ENCODE measurements at regions not wholly inside any gene's neighbourhood (a gene's known extent, or its start where the extent isn't known, plus 50 kb on each side); places are given as distances from the start of the nearest gene placed in this dataset.

GRCh38 chr16:55088098-55088497 is 157.4 kb downstream of the IRX5 start:
- POLR2A ChIA-PET, result no interaction called here
- DNase-seq (ENCODE audit: extremely low spot score), result no peak
- CTCF ChIA-PET, result no interaction called here
- TF ChIP-seq NFRKB (IDR thresholded peaks at IDR 0.05) (no peak), FOXM1 (IDR thresholded peaks at IDR 0.05; ENCODE audit: borderline replicate concordance) (no peak), CTBP1 (IDR thresholded peaks at IDR 0.05; ENCODE audit: borderline replicate concordance) (no peak), FOXK2 (IDR thresholded peaks at IDR 0.05) (no peak), SP1 (IDR thresholded peaks at IDR 0.05) (no peak), ZNF384 (IDR thresholded peaks at IDR 0.05) (no peak), TARDBP (IDR thresholded peaks at IDR 0.05) (no peak), ARNT (IDR thresholded peaks at IDR 0.05) (no peak), L3MBTL2 (conservative IDR thresholded peaks at IDR 0.05) (no peak), SUZ12 (IDR thresholded peaks at IDR 0.05) (no peak), HDGF (IDR thresholded peaks at IDR 0.05; ENCODE audit: borderline replicate concordance) (no peak), LEF1 (IDR thresholded peaks at IDR 0.05; ENCODE audit: borderline replicate concordance) (no peak), FOXA1 (IDR thresholded peaks at IDR 0.05) (no peak)
- TF ChIP-seq, protein P1, sequence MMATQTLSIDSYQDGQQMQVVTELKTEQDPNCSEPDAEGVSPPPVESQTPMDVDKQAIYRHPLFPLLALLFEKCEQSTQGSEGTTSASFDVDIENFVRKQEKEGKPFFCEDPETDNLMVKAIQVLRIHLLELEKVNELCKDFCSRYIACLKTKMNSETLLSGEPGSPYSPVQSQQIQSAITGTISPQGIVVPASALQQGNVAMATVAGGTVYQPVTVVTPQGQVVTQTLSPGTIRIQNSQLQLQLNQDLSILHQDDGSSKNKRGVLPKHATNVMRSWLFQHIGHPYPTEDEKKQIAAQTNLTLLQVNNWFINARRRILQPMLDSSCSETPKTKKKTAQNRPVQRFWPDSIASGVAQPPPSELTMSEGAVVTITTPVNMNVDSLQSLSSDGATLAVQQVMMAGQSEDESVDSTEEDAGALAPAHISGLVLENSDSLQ (IDR thresholded peaks at IDR 0.05), result no peak

DNA sequence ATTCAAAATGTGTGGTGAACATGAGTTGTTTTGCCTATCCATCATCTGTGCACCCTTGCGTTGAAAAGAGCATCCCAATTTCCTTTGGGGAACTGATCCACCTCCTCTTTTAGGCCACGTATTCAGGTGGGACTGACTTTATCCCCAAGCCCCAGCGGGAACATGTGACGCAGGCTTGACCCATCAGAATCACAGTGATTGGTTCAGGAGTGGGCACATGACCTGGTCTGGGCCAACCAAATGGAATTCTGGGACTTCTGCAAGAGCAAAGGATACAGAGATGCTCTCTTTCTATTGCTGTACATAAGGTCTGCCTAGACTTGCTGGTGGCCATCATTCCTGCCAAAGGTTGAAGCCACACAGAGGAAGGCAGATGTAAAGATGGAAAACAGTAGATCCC is 158.9 kb downstream of the IRX5 start:
- TF ChIP-seq SP1 (IDR thresholded peaks at IDR 0.05) (no peak), FOXK2 (IDR thresholded peaks at IDR 0.05) (no peak), ELF4 (IDR thresholded peaks at IDR 0.05) (no peak), L3MBTL2 (conservative IDR thresholded peaks at IDR 0.05) (no peak), CTBP1 (IDR thresholded peaks at IDR 0.05; ENCODE audit: borderline replicate concordance) (no peak), SUZ12 (IDR thresholded peaks at IDR 0.05) (no peak), TARDBP (IDR thresholded peaks at IDR 0.05) (no peak), HDGF (IDR thresholded peaks at IDR 0.05; ENCODE audit: borderline replicate concordance) (no peak), NFRKB (IDR thresholded peaks at IDR 0.05) (no peak)
- TF ChIP-seq, protein P1 (IDR thresholded peaks at IDR 0.05), result no peak
- ChIA-PET POLR2A (no interaction called here), CTCF (interaction anchor here (0.7 kb wide), 1 partner anchor 38 kb away, joined by 3 read pairs; no protein-coding TSS in a partner anchor)
- DNase-seq (ENCODE audit: extremely low spot score), result no peak

- DNase-seq (ENCODE audit: extremely low spot score), result no peak
- POLR2A ChIA-PET, result no interaction called here
- TF ChIP-seq NFRKB (IDR thresholded peaks at IDR 0.05) (no peak), L3MBTL2 (conservative IDR thresholded peaks at IDR 0.05) (no peak), BHLHE40 (IDR thresholded peaks at IDR 0.05; ENCODE audit: borderline replicate concordance) (no peak), ARNT (IDR thresholded peaks at IDR 0.05) (no peak), SUZ12 (IDR thresholded peaks at IDR 0.05) (no peak), LEF1 (IDR thresholded peaks at IDR 0.05; ENCODE audit: borderline replicate concordance) (no peak), ZNF384 (IDR thresholded peaks at IDR 0.05) (no peak), FOXA1 (IDR thresholded peaks at IDR 0.05) (no peak), CTBP1 (IDR thresholded peaks at IDR 0.05; ENCODE audit: borderline replicate concordance) (no peak), FOXK2 (IDR thresholded peaks at IDR 0.05) (no peak), TARDBP (IDR thresholded peaks at IDR 0.05) (no peak), ELF4 (IDR thresholded peaks at IDR 0.05) (no peak), HDGF (IDR thresholded peaks at IDR 0.05; ENCODE audit: borderline replicate concordance) (no peak), FOXM1 (IDR thresholded peaks at IDR 0.05; ENCODE audit: borderline replicate concordance) (no peak), SP1 (IDR thresholded peaks at IDR 0.05) (no peak)
- TF ChIP-seq, protein P1 (IDR thresholded peaks at IDR 0.05), result no peak
- CTCF ChIA-PET, result no interaction called here
These were observed 160.7 kb downstream of the IRX5 start for GRCh38 chr16:55091213-55091870.

- TF ChIP-seq CTBP1 (IDR thresholded peaks at IDR 0.05; ENCODE audit: borderline replicate concordance) (no peak), BHLHE40 (IDR thresholded peaks at IDR 0.05; ENCODE audit: borderline replicate concordance) (no peak), NFRKB (IDR thresholded peaks at IDR 0.05) (no peak), SUZ12 (IDR thresholded peaks at IDR 0.05) (no peak), HDGF (IDR thresholded peaks at IDR 0.05; ENCODE audit: borderline replicate concordance) (no peak), ELF4 (IDR thresholded peaks at IDR 0.05) (no peak), L3MBTL2 (conservative IDR thresholded peaks at IDR 0.05) (no peak), SP1 (IDR thresholded peaks at IDR 0.05) (no peak), ZNF384 (IDR thresholded peaks at IDR 0.05) (no peak), FOXM1 (IDR thresholded peaks at IDR 0.05; ENCODE audit: borderline replicate concordance) (no peak), FOXK2 (IDR thresholded peaks at IDR 0.05) (no peak), LEF1 (IDR thresholded peaks at IDR 0.05; ENCODE audit: borderline replicate concordance) (no peak), FOXA1 (IDR thresholded peaks at IDR 0.05) (no peak), ARNT (IDR thresholded peaks at IDR 0.05) (no peak), TARDBP (IDR thresholded peaks at IDR 0.05) (no peak)
- TF ChIP-seq, protein P1 (IDR thresholded peaks at IDR 0.05), result no peak
- no peak for DNase-seq (ENCODE audit: extremely low spot score)
- ChIA-PET CTCF (no interaction called here), POLR2A (no interaction called here)
These were observed 161.2 kb downstream of the IRX5 start for GRCh38 chr16:55091871-55092230.

- TF ChIP-seq, protein P1 (IDR thresholded peaks at IDR 0.05), result no peak
- TF ChIP-seq FOXM1 (IDR thresholded peaks at IDR 0.05; ENCODE audit: borderline replicate concordance) (no peak), FOXK2 (IDR thresholded peaks at IDR 0.05) (no peak), LEF1 (IDR thresholded peaks at IDR 0.05; ENCODE audit: borderline replicate concordance) (no peak), NFRKB (IDR thresholded peaks at IDR 0.05) (no peak), CTBP1 (IDR thresholded peaks at IDR 0.05; ENCODE audit: borderline replicate concordance) (no peak), ARNT (IDR thresholded peaks at IDR 0.05) (no peak), L3MBTL2 (conservative IDR thresholded peaks at IDR 0.05) (no peak)
- ChIA-PET POLR2A (no interaction called here), CTCF (no interaction called here)
- DNase-seq (ENCODE audit: extremely low spot score), result no peak
These were observed 169.4 kb downstream of the IRX5 start for GRCh38 chr16:55100100-55100499.

Measured in HEK293T (cell line).